Type B pancreatic cell (in vitro differentiated cells): ENCODE measurements at regions not wholly inside any gene's neighbourhood (a gene's known extent, or its start where the extent isn't known, plus 50 kb on each side); places are given as distances from the start of the nearest gene placed in this dataset.

Source experiments
- DNase-seq: peaks from one replicate; pipeline ENCODE4 v3.0.0; 2021; ENCODE audit warnings: mixed read lengths; ENCODE audit not compliant: unreplicated experiment; ENCODE audit errors: extremely low spot score
- H3K27ac Mint-ChIP-seq: 2 replicates; pipeline ENCODE4 v1.8.0; 2021; ENCODE audit warnings: mild to moderate bottlenecking, mixed read lengths
- H3K27me3 Mint-ChIP-seq: 2 replicates; pipeline ENCODE4 v1.8.0; 2021; ENCODE audit warnings: mixed read lengths
- H3K36me3 Mint-ChIP-seq: 2 replicates; pipeline ENCODE4 v1.8.0; 2021; ENCODE audit warnings: mixed read lengths
- H3K4me1 Mint-ChIP-seq: one replicate; pipeline ENCODE4 v1.8.0; 2021; ENCODE audit warnings: mixed read lengths; ENCODE audit not compliant: unreplicated experiment
- H3K4me3 Mint-ChIP-seq: 2 replicates; pipeline ENCODE4 v1.8.0; 2021; ENCODE audit warnings: mild to moderate bottlenecking, mixed read lengths
- H3K9me3 Mint-ChIP-seq: 2 replicates; pipeline ENCODE4 v1.8.0; 2021; ENCODE audit warnings: mixed read lengths
- TF ChIP-seq, protein P1 (sequence below): fragments of 200-600 bp; sonication (generic); conservative IDR thresholded peaks from 2 replicates; pipeline ENCODE4 v1.5.0; 2021; ENCODE audit warnings: antibody characterized with exemption, mild to moderate bottlenecking

DNA sequence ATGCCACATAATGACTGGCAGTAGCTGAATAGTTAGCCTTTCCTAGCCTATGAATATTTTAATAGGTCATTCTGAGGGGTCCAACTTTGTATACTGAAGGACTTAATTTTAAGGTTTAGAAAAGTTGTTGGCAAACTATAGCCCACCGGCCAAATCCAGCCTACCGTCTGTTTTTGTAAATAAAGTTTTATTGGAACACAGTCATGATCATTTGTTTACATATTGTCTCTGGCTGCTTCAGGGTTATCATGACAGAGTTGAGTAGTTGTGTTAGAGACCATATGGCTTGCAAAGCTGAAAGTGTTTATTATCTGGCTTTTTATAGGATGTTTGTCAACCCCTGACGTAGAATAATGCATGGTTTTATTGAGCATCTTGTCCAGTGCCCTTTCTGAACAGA lies 73.4 kb downstream of the NTMT2 start:
- TF ChIP-seq, protein P1, sequence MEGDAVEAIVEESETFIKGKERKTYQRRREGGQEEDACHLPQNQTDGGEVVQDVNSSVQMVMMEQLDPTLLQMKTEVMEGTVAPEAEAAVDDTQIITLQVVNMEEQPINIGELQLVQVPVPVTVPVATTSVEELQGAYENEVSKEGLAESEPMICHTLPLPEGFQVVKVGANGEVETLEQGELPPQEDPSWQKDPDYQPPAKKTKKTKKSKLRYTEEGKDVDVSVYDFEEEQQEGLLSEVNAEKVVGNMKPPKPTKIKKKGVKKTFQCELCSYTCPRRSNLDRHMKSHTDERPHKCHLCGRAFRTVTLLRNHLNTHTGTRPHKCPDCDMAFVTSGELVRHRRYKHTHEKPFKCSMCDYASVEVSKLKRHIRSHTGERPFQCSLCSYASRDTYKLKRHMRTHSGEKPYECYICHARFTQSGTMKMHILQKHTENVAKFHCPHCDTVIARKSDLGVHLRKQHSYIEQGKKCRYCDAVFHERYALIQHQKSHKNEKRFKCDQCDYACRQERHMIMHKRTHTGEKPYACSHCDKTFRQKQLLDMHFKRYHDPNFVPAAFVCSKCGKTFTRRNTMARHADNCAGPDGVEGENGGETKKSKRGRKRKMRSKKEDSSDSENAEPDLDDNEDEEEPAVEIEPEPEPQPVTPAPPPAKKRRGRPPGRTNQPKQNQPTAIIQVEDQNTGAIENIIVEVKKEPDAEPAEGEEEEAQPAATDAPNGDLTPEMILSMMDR = no peak
- Mint-ChIP-seq H3K27me3 (peaks cover 3% of the 10 kb centered on the region), H3K4me3 (no peak overlapping the region), H3K27ac (no peak overlapping the region), H3K9me3 (peaks cover 17% of the 10 kb centered on the region), H3K36me3 (no peaks in the 10 kb centered on the region), H3K4me1 (peaks cover 26% of the 10 kb centered on the region)
- DNase-seq = no peak

DNA sequence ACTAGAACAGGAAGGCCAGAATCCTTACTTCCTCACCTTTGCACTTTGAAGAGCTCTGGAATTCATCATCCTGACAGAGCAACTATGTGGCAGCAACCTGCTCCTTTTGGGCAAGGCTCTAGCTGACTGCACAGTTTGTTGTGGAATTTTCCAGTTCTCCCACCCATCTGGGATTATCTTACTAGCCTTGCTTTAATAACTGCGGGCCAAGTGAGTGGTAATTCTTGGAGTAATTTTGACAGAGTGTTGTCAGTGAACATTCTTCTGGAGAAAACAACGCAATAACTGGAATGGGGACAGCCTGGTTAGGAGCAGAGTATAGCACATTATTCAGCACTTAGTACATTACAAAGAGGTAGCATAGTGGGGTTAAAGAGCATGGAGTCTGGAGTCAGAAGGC lies 75.3 kb downstream of the NTMT2 start:
- Mint-ChIP-seq H3K4me1 (peaks cover 18% of the 10 kb centered on the region), H3K36me3 (no peaks in the 10 kb centered on the region), H3K27ac (peak overlapping the region; percentile 46), H3K4me3 (peak overlapping the region; percentile 5), H3K9me3 (peaks cover 17% of the 10 kb centered on the region), H3K27me3 (no peaks in the 10 kb centered on the region)
- TF ChIP-seq, protein P1 = no peak
- DNase-seq = no peak

DNA sequence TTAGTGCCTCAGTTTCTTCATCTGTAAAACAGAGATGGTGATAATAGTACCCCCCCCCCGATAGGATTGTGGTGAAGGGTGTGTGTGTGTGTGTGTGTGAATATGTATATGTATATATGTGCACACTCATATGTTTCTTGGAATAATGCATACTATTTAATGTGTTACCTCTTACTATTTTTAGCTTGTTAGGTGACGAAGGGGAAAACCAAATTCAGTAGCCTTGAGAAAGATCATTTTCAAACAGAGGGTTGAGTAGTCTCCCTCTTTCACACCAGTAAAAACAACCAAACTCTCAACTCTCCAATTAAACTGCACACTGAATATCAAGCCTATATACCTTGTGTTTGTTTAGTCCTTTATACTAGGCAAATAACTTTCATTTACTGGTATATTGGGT lies 75.7 kb downstream of the NTMT2 start:
- TF ChIP-seq, protein P1 = no peak
- peaks cover 20% of the 10 kb centered on the region for H3K4me1 Mint-ChIP-seq
- no peak overlapping the region for H3K4me3 Mint-ChIP-seq
- no peak for DNase-seq
- H3K27ac Mint-ChIP-seq = no peak overlapping the region
- peaks cover 17% of the 10 kb centered on the region for H3K9me3 Mint-ChIP-seq
- no peaks in the 10 kb centered on the region for H3K36me3 Mint-ChIP-seq
- H3K27me3 Mint-ChIP-seq = no peaks in the 10 kb centered on the region

DNA sequence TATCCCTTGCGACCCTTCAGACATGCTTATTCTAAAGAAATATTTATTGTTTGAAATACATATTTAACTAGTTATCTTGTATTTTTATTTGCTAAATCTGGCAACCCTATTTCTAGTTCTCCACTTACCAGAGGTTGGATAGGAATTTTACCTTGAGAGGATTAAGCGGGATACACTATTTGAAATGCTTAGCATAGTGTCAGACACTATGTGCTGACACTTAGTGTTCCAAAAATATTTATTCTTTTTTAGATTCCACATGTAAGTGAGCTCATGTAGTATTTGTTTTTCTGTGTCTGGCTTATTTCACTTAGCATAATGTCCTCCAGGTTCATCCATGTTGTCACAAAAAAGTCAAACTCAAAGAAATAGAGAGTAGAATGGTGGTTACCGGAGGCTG lies 78.7 kb downstream of the NTMT2 start:
- peaks cover 8% of the 10 kb centered on the region for H3K9me3 Mint-ChIP-seq
- H3K27ac Mint-ChIP-seq = no peak overlapping the region
- H3K4me1 Mint-ChIP-seq = peaks cover 23% of the 10 kb centered on the region
- TF ChIP-seq, protein P1 = no peak
- no peaks in the 10 kb centered on the region for H3K27me3 Mint-ChIP-seq
- no peak overlapping the region for H3K4me3 Mint-ChIP-seq
- DNase-seq = no peak
- H3K36me3 Mint-ChIP-seq = no peaks in the 10 kb centered on the region

DNA sequence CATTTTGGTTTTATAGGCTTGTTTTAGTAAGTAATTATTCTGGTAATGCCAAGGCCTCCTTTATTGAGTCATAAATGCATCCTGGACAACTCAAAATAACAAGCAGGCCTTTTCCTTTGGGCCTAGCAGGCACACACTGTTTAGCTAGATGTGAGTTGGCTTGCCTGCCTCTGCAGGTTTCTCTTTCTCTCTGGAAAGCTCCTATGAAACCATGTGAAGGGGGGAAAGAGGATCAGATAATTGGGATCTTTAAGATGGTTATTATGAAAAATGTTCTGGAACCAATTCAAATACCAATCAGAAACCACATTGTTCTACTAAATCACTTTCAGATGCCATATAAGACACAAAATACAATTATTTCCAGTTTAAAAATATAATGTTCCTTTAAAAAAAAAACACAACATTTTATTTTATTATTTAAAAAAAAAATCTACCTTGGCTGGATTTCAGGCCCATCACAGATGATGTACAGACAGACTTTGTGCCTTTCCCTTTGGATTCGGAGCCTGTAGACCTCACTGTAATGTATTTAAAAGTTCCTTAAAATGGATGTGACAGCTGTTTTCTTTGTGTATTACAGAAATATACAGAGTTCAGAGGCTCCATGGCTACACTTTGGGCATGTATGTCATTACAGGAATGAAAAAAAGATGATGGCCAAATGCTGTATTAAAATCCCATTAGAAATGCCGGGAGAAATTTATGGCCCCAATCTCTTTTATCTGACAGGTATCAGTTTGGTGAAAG lies 80.2 kb downstream of the NTMT2 start:
- H3K4me3 Mint-ChIP-seq = no peak overlapping the region
- H3K9me3 Mint-ChIP-seq = peaks cover 7% of the 10 kb centered on the region
- H3K27ac Mint-ChIP-seq = no peak overlapping the region
- DNase-seq = no peak
- H3K4me1 Mint-ChIP-seq = peaks cover 15% of the 10 kb centered on the region
- TF ChIP-seq, protein P1 = no peak
- H3K27me3 Mint-ChIP-seq = no peaks in the 10 kb centered on the region
- no peaks in the 10 kb centered on the region for H3K36me3 Mint-ChIP-seq

DNA sequence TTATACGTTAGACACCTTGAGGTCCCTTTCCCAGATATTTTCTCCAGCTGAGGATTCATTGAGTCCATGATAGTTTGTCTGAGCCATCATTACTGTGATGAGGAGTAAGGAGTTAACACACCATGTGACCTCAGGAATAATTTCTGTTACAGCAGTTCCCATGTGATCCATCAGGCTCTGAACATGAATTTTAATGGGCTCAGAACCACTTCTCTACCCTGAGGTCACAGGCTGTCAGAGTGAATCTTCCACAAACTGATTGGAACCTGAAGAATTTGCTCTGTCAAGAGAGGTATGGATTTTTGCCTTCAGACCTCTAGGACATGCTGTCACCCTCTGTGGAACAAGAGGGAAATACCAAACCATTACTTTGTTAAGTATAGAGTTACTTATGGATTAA lies 81.0 kb downstream of the NTMT2 start:
- no peak for DNase-seq
- H3K4me1 Mint-ChIP-seq = peaks cover 14% of the 10 kb centered on the region
- no peaks in the 10 kb centered on the region for H3K27me3 Mint-ChIP-seq
- TF ChIP-seq, protein P1 = no peak
- no peak overlapping the region for H3K27ac Mint-ChIP-seq
- H3K9me3 Mint-ChIP-seq = peaks cover 7% of the 10 kb centered on the region
- no peaks in the 10 kb centered on the region for H3K36me3 Mint-ChIP-seq
- no peak overlapping the region for H3K4me3 Mint-ChIP-seq
